ENCODE measurements at regions not wholly inside any gene's neighbourhood (a gene's known extent, or its start where the extent isn't known, plus 50 kb on each side); places are given as distances from the start of the nearest gene placed in this dataset.
"Not testable (repeated sequence)": the region's sequence is repeated elsewhere in the genome, so short reads cannot be mapped to it uniquely, and the experiment has no call there.

GRCh38 chr5:68048054-68048453 lies 167.5 kb upstream of the PIK3R1 start:
- TF ChIP-seq, protein P1, sequence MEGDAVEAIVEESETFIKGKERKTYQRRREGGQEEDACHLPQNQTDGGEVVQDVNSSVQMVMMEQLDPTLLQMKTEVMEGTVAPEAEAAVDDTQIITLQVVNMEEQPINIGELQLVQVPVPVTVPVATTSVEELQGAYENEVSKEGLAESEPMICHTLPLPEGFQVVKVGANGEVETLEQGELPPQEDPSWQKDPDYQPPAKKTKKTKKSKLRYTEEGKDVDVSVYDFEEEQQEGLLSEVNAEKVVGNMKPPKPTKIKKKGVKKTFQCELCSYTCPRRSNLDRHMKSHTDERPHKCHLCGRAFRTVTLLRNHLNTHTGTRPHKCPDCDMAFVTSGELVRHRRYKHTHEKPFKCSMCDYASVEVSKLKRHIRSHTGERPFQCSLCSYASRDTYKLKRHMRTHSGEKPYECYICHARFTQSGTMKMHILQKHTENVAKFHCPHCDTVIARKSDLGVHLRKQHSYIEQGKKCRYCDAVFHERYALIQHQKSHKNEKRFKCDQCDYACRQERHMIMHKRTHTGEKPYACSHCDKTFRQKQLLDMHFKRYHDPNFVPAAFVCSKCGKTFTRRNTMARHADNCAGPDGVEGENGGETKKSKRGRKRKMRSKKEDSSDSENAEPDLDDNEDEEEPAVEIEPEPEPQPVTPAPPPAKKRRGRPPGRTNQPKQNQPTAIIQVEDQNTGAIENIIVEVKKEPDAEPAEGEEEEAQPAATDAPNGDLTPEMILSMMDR (IDR thresholded peaks at IDR 0.05; ENCODE audit: poor library complexity): not testable (repeated sequence)
- TF ChIP-seq EZH2 (IDR thresholded peaks at IDR 0.05; ENCODE audit: borderline replicate concordance): not testable (repeated sequence)

Measured in hepatocyte (in vitro differentiated cells).